H1 (cell line): ENCODE measurements at regions not wholly inside any gene's neighbourhood (a gene's known extent, or its start where the extent isn't known, plus 50 kb on each side); places are given as distances from the start of the nearest gene placed in this dataset.
A peak's percentile ranks its signal among the peaks of the same experiment; 100 is the strongest.

Source experiments
- CTCF ChIA-PET: fragments of 300-600 bp; sonication (Branson Sonifier 250); formaldehyde crosslinking; loops from one replicate; lab custom pipeline; 2021; ENCODE audit not compliant: partially characterized antibody; lab: Charles Lee
- POLR2A ChIA-PET: fragments of 300-600 bp; sonication (Branson Sonifier 250); formaldehyde crosslinking; loops from one replicate; lab custom pipeline; 2021; ENCODE audit warnings: inconsistent platforms; ENCODE audit not compliant: partially characterized antibody; lab: Charles Lee
- DNase-seq, 2 experiments: peaks; one replicate each; pipeline versions ENCODE4 v3.0.0 to v3.0.0-alpha.2; 2010 to 2022; ENCODE audit warnings: low spot score in 2 of 2, low read depth in 1 of 2, mixed read lengths in 1 of 2
- FAIRE-seq: peaks from 2 replicates; lab custom pipeline; 2011; peaks lifted over from hg19 to GRCh38; lab: Jason Lieb, UNC
- H2AFZ ChIP-seq: 2 replicates; pipeline ENCODE4 v1.8.1; 2012; ENCODE audit warnings: low read length, inconsistent platforms
- H2AK5ac ChIP-seq: 2 replicates; pipeline ENCODE4 v1.6.1; 2013; ENCODE audit warnings: low read depth, low read length
- H2BK120ac ChIP-seq: replicated peaks from 2 replicates; pipeline ENCODE3; 2013; ENCODE audit warnings: low read depth, low read length, inconsistent platforms
- H2BK12ac ChIP-seq: 2 replicates; pipeline ENCODE4 v1.6.1; 2013; ENCODE audit warnings: low read depth, low read length
- H2BK15ac ChIP-seq: 2 replicates; pipeline ENCODE4 v1.6.1; 2013; ENCODE audit warnings: low read length
- H2BK20ac ChIP-seq: 2 replicates; pipeline ENCODE4 v1.6.1; 2013; ENCODE audit warnings: low read length
- H2BK5ac ChIP-seq: 2 replicates; pipeline ENCODE4 v1.6.1; 2013; ENCODE audit warnings: low read depth, low read length
- H3K14ac ChIP-seq: 2 replicates; pipeline ENCODE4 v1.6.1; 2013; ENCODE audit warnings: inconsistent platforms; ENCODE audit not compliant: insufficient read length
- H3K18ac ChIP-seq: 2 replicates; pipeline ENCODE4 v1.6.1; 2013; ENCODE audit warnings: low read length; ENCODE audit errors: extremely low read depth
- H3K23ac ChIP-seq: 2 replicates; pipeline ENCODE4 v1.6.1; 2013; ENCODE audit warnings: inconsistent platforms; ENCODE audit not compliant: insufficient read length
- H3K23me2 ChIP-seq: 2 replicates; pipeline ENCODE4 v1.6.1; 2013; ENCODE audit warnings: low read depth, low read length
- H3K27ac ChIP-seq: 2 replicates; pipeline ENCODE4 v1.6.1; 2011; ENCODE audit warnings: low read depth, low read length, inconsistent platforms
- H3K27me3 ChIP-seq, 4 experiments: replicated peaks in 1 of 4; 1 replicate in 1 of 4; 2 replicates in 3 of 4; pipeline versions ENCODE4 v1.6.1 to v1.8.1; 2011 to 2013; ENCODE audit warnings: low read length in 3 of 4, mild to moderate bottlenecking in 3 of 4, inconsistent platforms in 2 of 4, mixed read lengths in 2 of 4, moderate library complexity in 1 of 4; ENCODE audit not compliant: control insufficient read depth in 3 of 4, insufficient read depth in 3 of 4; ENCODE audit errors: extremely low read depth in 1 of 4
- H3K36me3 ChIP-seq, 4 experiments: 2 replicates each; pipeline versions ENCODE4 v1.6.1 to v1.8.1; 2011 to 2013; ENCODE audit warnings: mild to moderate bottlenecking in 4 of 4, low read length in 3 of 4, moderate library complexity in 2 of 4, control low read depth in 1 of 4, inconsistent platforms in 1 of 4; ENCODE audit not compliant: insufficient read depth in 4 of 4, control insufficient read depth in 2 of 4
- H3K4ac ChIP-seq: replicated peaks from 2 replicates; pipeline ENCODE3; 2013; ENCODE audit warnings: low read length, low read depth, mixed read lengths, inconsistent platforms; ENCODE audit not compliant: insufficient read length
- H3K4me1 ChIP-seq, 4 experiments: replicated peaks in 1 of 4; 1 replicate in 1 of 4; 2 replicates in 3 of 4; pipeline versions ENCODE4 v1.6.1 to v1.8.1; 2011 to 2013; ENCODE audit warnings: low read length in 3 of 4, inconsistent platforms in 2 of 4, mixed read lengths in 1 of 4; ENCODE audit not compliant: insufficient read depth in 4 of 4, control insufficient read depth in 3 of 4
- H3K4me2 ChIP-seq, 2 experiments: 2 replicates each; pipeline versions ENCODE4 v1.6.1 to v1.8.1; 2011 to 2013; ENCODE audit warnings: low read depth in 2 of 2, low read length in 2 of 2, control low read depth in 1 of 2, inconsistent platforms in 1 of 2, mild to moderate bottlenecking in 1 of 2; ENCODE audit not compliant: insufficient read depth in 1 of 2
- H3K4me3 ChIP-seq, 4 experiments: fragments of 200-600, 300-600 bp in 1 of 4; sonication (generic), shearing (Covaris generic), sonication (Bioruptor Twin) in 1 of 4; 2 replicates each; pipeline versions ENCODE4 v1.5.1 to v1.8.1; 2011 to 2016; ENCODE audit warnings: low read length in 4 of 4, low read depth in 3 of 4, control low read depth in 2 of 4, inconsistent platforms in 2 of 4, mild to moderate bottlenecking in 2 of 4, mixed read lengths in 1 of 4, moderate library complexity in 1 of 4; ENCODE audit not compliant: insufficient read depth in 2 of 4; ENCODE audit errors: extremely low read depth in 1 of 4
- H3K56ac ChIP-seq: replicated peaks from 2 replicates; pipeline ENCODE3; 2013; ENCODE audit warnings: low read depth, mild to moderate bottlenecking, mixed read lengths, low read length, inconsistent platforms; ENCODE audit not compliant: insufficient read length
- H3K79me1 ChIP-seq: 2 replicates; pipeline ENCODE4 v1.6.1; 2013; ENCODE audit warnings: low read depth, low read length, control low read depth
- H3K79me2 ChIP-seq, 2 experiments: 2 replicates each; pipeline versions ENCODE4 v1.6.1 to v1.8.1; 2012 to 2013; ENCODE audit warnings: low read length in 2 of 2, mild to moderate bottlenecking in 2 of 2, inconsistent platforms in 1 of 2; ENCODE audit not compliant: insufficient read depth in 2 of 2, control insufficient read depth in 1 of 2
- H3K9ac ChIP-seq, 4 experiments: replicated peaks in 1 of 4; 1 replicate in 1 of 4; 2 replicates in 3 of 4; pipeline versions ENCODE4 v1.6.1 to v1.8.1; 2011 to 2013; ENCODE audit warnings: low read depth in 3 of 4, low read length in 3 of 4, control low read depth in 2 of 4, mild to moderate bottlenecking in 2 of 4, moderate library complexity in 2 of 4, inconsistent platforms in 1 of 4; ENCODE audit errors: extremely low read depth in 1 of 4
- H3K9me3 ChIP-seq, 2 experiments: 2 replicates each; pipeline versions ENCODE4 v1.6.1 to v1.8.1; 2012 to 2013; ENCODE audit warnings: mild to moderate bottlenecking in 2 of 2, moderate library complexity in 2 of 2, control low read depth in 1 of 2, inconsistent platforms in 1 of 2, low read depth in 1 of 2, low read length in 1 of 2, mixed read lengths in 1 of 2; ENCODE audit not compliant: insufficient read depth in 2 of 2
- H4K20me1 ChIP-seq, 2 experiments: replicated peaks in 1 of 2; 2 replicates each; pipeline versions ENCODE3 to v1.8.1; 2011 to 2013; ENCODE audit warnings: inconsistent platforms in 2 of 2, low read length in 2 of 2, mild to moderate bottlenecking in 1 of 2; ENCODE audit not compliant: insufficient read depth in 2 of 2, control insufficient read depth in 1 of 2
- H4K5ac ChIP-seq: 2 replicates; pipeline ENCODE4 v1.6.1; 2013; ENCODE audit warnings: low read length, low read depth, mixed read lengths, inconsistent platforms; ENCODE audit not compliant: insufficient read length
- H4K8ac ChIP-seq: 2 replicates; pipeline ENCODE4 v1.8.0; 2013; ENCODE audit warnings: mild to moderate bottlenecking, moderate library complexity, low read length, inconsistent platforms; ENCODE audit not compliant: insufficient read depth; ENCODE audit errors: extremely low read depth
- H4K91ac ChIP-seq: replicated peaks from 2 replicates; pipeline ENCODE3; 2013; ENCODE audit warnings: low read length, mixed read lengths, inconsistent platforms; ENCODE audit not compliant: insufficient read length
- EZH2 ChIP-seq: fragments of 200-600 bp; sonication (generic); IDR thresholded peaks from 2 replicates; pipeline ENCODE4 v1.7.1; 2012; ENCODE audit warnings: low read depth, mild to moderate bottlenecking, moderate library complexity, low read length, inconsistent platforms; ENCODE audit not compliant: severe bottlenecking
- KDM5A ChIP-seq: fragments of 200-600 bp; IDR thresholded peaks from 2 replicates; pipeline ENCODE4 v1.7.1; 2012; ENCODE audit warnings: mild to moderate bottlenecking, low read length, inconsistent platforms, mixed read lengths
- RAD21 ChIP-seq, 2 experiments: IDR thresholded peaks in 1 of 2; conservative IDR thresholded peaks in 1 of 2; 2 replicates each; pipeline ENCODE4 v1.6.1; 2011; ENCODE audit warnings: low read depth in 2 of 2, low read length in 2 of 2, improper control_type of control experiment in 1 of 2, inconsistent platforms in 1 of 2, mild to moderate bottlenecking in 1 of 2, moderate library complexity in 1 of 2
- WGBS, 2 experiments: shearing (Covaris generic) in 1 of 2; methylation state at CpG; one replicate each; pipeline versions ENCODE4 v1.1.6 to v1.1.7; 2013 to 2015; ENCODE audit warnings: low lambda C conversion rate in 2 of 2, mixed read lengths in 2 of 2, inconsistent platforms in 1 of 2, low coverage in 1 of 2, missing lambda C conversion rate in 1 of 2; ENCODE audit not compliant: insufficient replicate concordance in 2 of 2, insufficient coverage in 1 of 2, insufficient read length in 1 of 2; ENCODE audit errors: extremely low coverage in 1 of 2, missing lambda C conversion rate in 1 of 2; 5-methylcytosine and 5-hydroxymethylcytosine counted together
- TF ChIP-seq, protein P1 (sequence below), 3 experiments: IDR thresholded peaks; 1 replicate in 2 of 3; 2 replicates in 1 of 3; pipeline versions ENCODE4 v1.5.1 to v1.6.1; 2011; ENCODE audit warnings: low read length in 3 of 3, mild to moderate bottlenecking in 3 of 3, inconsistent platforms in 2 of 3, low read depth in 1 of 3, moderate library complexity in 1 of 3; ENCODE audit not compliant: insufficient read depth in 1 of 3; ENCODE audit errors: control extremely low read depth in 1 of 3

DNA sequence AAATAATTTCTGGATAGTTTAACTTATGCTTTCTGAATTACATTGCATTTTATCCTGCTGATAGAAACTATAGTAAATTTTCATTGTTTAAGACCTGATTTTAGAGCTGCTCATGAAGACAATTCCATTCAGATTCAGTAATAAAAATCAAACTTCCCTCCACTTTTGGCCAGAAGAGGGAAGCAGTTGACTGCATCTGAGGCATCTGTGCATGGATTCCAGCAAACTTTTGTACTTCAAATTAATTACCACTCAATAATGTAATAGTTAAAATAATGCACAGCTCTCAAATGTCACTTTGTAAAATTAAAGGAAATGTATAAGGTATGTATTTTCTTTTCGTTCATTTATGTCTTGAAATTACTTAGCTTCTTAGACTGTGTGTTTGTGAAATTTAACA is 64.2 kb upstream of the SLC35B3 start:
- ChIA-PET CTCF (interaction anchor here (0.6 to 2.2 kb wide), 21 partner anchors 14 to 1930 kb away, joined by 3 to 6 read pairs (median 3); no protein-coding TSS in a partner anchor), POLR2A (no interaction called here)
- Histone ChIP-seq H2BK120ac (no peak overlapping the region), H3K18ac (no peak overlapping the region), H3K14ac (no peak overlapping the region), H3K36me3 (no peaks in the 10 kb centered on the region), H2BK15ac (no peak overlapping the region), H3K27ac (no peak overlapping the region), H3K4me1 (peaks cover 0 to 2% (median 0%) of the 10 kb centered on the region in 4 experiments; a peak in 1 of 7 replicates), H3K23me2 (no peaks in the 10 kb centered on the region), H3K4me3 (no peak overlapping the region), H3K9me3 (no peaks in the 10 kb centered on the region), H2BK12ac (no peak overlapping the region), H3K79me2 (no peaks in the 10 kb centered on the region), H3K4me2 (no peak overlapping the region), H2AK5ac (no peak overlapping the region), H3K23ac (no peak overlapping the region), H4K91ac (no peak overlapping the region), H2BK20ac (no peak overlapping the region), H3K79me1 (no peaks in the 10 kb centered on the region; the same call in 1 of the 2 replicates), H3K27me3 (no peaks in the 10 kb centered on the region), H3K4ac (no peak overlapping the region), H4K20me1 (no peaks in the 10 kb centered on the region), H3K56ac (no peak overlapping the region), H2BK5ac (no peak overlapping the region), H2AFZ (no peak overlapping the region), H4K5ac (no peak overlapping the region), H3K9ac (no peak overlapping the region), H4K8ac (no peak overlapping the region)
- DNase-seq (no peak), FAIRE-seq (peak; percentile 39)
- WGBS, 2 experiments: 61% methylated on average over 1 of the region's 1 CpG; no CpG with 5 or more reads in 1 of the 2 experiments
- TF ChIP-seq EZH2 (no peak), RAD21 (IDR thresholded peaks at IDR 0.05 in 1 of 2, conservative IDR thresholded peaks at IDR 0.05 in 1 of 2; ENCODE audit: low read depth in 2 of 2, low read length in 2 of 2) (peak; percentile 79 to 80), KDM5A (no peak)
- TF ChIP-seq, protein P1, sequence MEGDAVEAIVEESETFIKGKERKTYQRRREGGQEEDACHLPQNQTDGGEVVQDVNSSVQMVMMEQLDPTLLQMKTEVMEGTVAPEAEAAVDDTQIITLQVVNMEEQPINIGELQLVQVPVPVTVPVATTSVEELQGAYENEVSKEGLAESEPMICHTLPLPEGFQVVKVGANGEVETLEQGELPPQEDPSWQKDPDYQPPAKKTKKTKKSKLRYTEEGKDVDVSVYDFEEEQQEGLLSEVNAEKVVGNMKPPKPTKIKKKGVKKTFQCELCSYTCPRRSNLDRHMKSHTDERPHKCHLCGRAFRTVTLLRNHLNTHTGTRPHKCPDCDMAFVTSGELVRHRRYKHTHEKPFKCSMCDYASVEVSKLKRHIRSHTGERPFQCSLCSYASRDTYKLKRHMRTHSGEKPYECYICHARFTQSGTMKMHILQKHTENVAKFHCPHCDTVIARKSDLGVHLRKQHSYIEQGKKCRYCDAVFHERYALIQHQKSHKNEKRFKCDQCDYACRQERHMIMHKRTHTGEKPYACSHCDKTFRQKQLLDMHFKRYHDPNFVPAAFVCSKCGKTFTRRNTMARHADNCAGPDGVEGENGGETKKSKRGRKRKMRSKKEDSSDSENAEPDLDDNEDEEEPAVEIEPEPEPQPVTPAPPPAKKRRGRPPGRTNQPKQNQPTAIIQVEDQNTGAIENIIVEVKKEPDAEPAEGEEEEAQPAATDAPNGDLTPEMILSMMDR (IDR thresholded peaks at IDR 0.05; ENCODE audit: control extremely low read depth in 1 of 3, insufficient read depth in 1 of 3, low read depth in 1 of 3, low read length in 3 of 3): peak in 2 of 3 experiments; percentile 39 to 52; a peak in 2 of 4 replicates
